ENCODE measurements at regions not wholly inside any gene's neighbourhood (a gene's known extent, or its start where the extent isn't known, plus 50 kb on each side); places are given as distances from the start of the nearest gene placed in this dataset.

DNA sequence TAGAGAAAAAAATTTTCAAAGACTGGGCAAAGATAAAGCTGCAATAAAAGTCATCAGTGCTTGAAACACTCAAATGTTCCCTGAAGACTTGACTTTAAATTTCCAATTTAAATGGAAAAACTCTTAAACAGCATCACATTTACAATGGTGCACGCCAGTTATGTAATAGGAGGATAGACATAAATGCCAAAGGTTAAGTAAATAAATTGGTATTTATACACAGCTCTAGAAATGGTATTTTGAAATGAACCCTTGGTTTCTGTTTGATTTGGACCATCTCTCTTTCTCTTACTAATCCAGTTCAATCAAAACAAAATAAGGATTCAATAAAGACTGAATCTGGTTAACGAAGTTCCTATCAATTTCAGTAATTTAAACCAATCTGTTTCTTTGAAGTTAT, 272.6 kb downstream of the GPM6A start:
- Histone ChIP-seq H3K36me3 (ENCODE audit: insufficient read depth, low read length, poor library complexity, severe bottlenecking) (no peaks in the 10 kb centered on the region), H3K9me3 (ENCODE audit: low read depth, low read length, poor library complexity, severe bottlenecking) (no peaks in the 10 kb centered on the region), H3K4me1 (ENCODE audit: insufficient read depth, low read length, poor library complexity, severe bottlenecking) (peaks cover 5% of the 10 kb centered on the region), H3K27ac (ENCODE audit: low read depth, low read length, poor library complexity, severe bottlenecking) (no peak overlapping the region), H3K27me3 (replicated peaks; ENCODE audit: insufficient read depth, low read depth, low read length, poor library complexity) (no peaks in the 10 kb centered on the region), H3K4me3 (ENCODE audit: low read depth, low read length, poor library complexity, severe bottlenecking) (no peak overlapping the region)
- no peak for DNase-seq (ENCODE audit: low spot score)
- ChIA-PET POLR2A (ENCODE audit: low non-redundant PET) (no interaction called here), CTCF (no interaction called here)
- BruUV-seq (replicated peaks) = no TSS peak
- intact Hi-C loops (cut with micrococcal nuclease; ENCODE audit: unreplicated experiment) = loop anchor here (5.0 to 10.0 kb wide), 5 partner anchors 255 to 1172 kb away; no protein-coding TSS in a partner anchor
- TF ChIP-seq, protein P1, sequence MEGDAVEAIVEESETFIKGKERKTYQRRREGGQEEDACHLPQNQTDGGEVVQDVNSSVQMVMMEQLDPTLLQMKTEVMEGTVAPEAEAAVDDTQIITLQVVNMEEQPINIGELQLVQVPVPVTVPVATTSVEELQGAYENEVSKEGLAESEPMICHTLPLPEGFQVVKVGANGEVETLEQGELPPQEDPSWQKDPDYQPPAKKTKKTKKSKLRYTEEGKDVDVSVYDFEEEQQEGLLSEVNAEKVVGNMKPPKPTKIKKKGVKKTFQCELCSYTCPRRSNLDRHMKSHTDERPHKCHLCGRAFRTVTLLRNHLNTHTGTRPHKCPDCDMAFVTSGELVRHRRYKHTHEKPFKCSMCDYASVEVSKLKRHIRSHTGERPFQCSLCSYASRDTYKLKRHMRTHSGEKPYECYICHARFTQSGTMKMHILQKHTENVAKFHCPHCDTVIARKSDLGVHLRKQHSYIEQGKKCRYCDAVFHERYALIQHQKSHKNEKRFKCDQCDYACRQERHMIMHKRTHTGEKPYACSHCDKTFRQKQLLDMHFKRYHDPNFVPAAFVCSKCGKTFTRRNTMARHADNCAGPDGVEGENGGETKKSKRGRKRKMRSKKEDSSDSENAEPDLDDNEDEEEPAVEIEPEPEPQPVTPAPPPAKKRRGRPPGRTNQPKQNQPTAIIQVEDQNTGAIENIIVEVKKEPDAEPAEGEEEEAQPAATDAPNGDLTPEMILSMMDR (conservative IDR thresholded peaks at IDR 0.05; ENCODE audit: low read depth, low read length) = no peak
- no peak for TF ChIP-seq EZH2 (IDR thresholded peaks at IDR 0.05; ENCODE audit: borderline replicate concordance, low read depth, low read length, poor library complexity, severe bottlenecking)

DNA sequence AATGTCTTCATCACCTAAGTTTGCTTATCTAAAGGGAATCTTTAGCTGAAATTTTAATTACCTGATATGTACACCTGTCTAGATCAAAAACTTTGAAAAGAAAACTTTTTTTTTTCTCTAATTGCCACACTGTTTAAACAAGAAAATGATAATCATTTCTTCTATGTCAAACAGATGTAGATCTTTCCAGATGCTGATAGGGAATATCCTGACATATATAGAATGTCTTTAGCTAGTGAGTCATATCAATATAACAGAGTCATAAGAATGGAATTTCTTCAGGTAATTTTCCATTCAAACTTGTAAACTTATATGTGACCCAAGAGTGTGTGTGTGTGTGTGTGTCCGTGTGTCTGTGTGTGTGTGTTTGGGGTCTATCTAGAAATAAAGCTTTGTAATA, 271.9 kb downstream of the GPM6A start:
- no peaks in the 10 kb centered on the region for H3K9me3 ChIP-seq (ENCODE audit: low read depth, low read length, poor library complexity, severe bottlenecking)
- CTCF ChIA-PET = no interaction called here
- DNase-seq (ENCODE audit: low spot score) = no peak
- H3K27ac ChIP-seq (ENCODE audit: low read depth, low read length, poor library complexity, severe bottlenecking) = no peak overlapping the region
- TF ChIP-seq, protein P1 (conservative IDR thresholded peaks at IDR 0.05; ENCODE audit: low read depth, low read length) = no peak
- TF ChIP-seq EZH2 (IDR thresholded peaks at IDR 0.05; ENCODE audit: borderline replicate concordance, low read depth, low read length, poor library complexity, severe bottlenecking) = no peak
- peaks cover 5% of the 10 kb centered on the region for H3K4me1 ChIP-seq (ENCODE audit: insufficient read depth, low read length, poor library complexity, severe bottlenecking)
- H3K27me3 ChIP-seq (replicated peaks; ENCODE audit: insufficient read depth, low read depth, low read length, poor library complexity) = no peaks in the 10 kb centered on the region
- no TSS peak for BruUV-seq (replicated peaks)
- no peaks in the 10 kb centered on the region for H3K36me3 ChIP-seq (ENCODE audit: insufficient read depth, low read length, poor library complexity, severe bottlenecking)
- POLR2A ChIA-PET (ENCODE audit: low non-redundant PET) = no interaction called here
- intact Hi-C loops (cut with micrococcal nuclease; ENCODE audit: unreplicated experiment) = no loop called here
- H3K4me3 ChIP-seq (ENCODE audit: low read depth, low read length, poor library complexity, severe bottlenecking) = no peak overlapping the region

DNA sequence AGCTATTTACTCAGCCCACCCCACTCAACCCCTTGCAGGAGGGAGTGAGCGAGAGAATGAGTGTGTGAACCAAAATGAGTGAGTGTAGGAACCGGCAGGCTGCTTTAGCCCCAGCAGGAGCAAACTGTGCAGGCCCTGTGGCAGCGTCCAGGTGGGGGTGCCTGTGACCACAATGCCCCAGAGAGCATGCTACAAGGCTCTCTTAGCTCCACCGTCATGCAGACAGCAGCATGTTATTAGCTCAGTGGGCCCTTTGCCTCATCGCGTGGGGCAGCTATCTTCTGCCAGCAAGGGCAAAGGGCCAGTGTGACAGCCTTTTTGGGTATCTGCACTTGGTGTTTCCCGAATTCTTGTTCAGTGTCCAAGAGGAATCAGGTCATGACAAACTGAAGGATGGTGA, 271.3 kb downstream of the GPM6A start:
- H3K4me1 ChIP-seq (ENCODE audit: insufficient read depth, low read length, poor library complexity, severe bottlenecking) = peaks cover 5% of the 10 kb centered on the region
- intact Hi-C loops (cut with micrococcal nuclease; ENCODE audit: unreplicated experiment) = no loop called here
- DNase-seq (ENCODE audit: low spot score) = no peak
- TF ChIP-seq, protein P1 (conservative IDR thresholded peaks at IDR 0.05; ENCODE audit: low read depth, low read length) = no peak
- TF ChIP-seq EZH2 (IDR thresholded peaks at IDR 0.05; ENCODE audit: borderline replicate concordance, low read depth, low read length, poor library complexity, severe bottlenecking) = no peak
- BruUV-seq (replicated peaks) = no TSS peak
- CTCF ChIA-PET = no interaction called here
- POLR2A ChIA-PET (ENCODE audit: low non-redundant PET) = no interaction called here
- H3K27ac ChIP-seq (ENCODE audit: low read depth, low read length, poor library complexity, severe bottlenecking) = no peak overlapping the region
- H3K27me3 ChIP-seq (replicated peaks; ENCODE audit: insufficient read depth, low read depth, low read length, poor library complexity) = no peaks in the 10 kb centered on the region
- H3K4me3 ChIP-seq (ENCODE audit: low read depth, low read length, poor library complexity, severe bottlenecking) = no peak overlapping the region
- no peaks in the 10 kb centered on the region for H3K36me3 ChIP-seq (ENCODE audit: insufficient read depth, low read length, poor library complexity, severe bottlenecking)
- H3K9me3 ChIP-seq (ENCODE audit: low read depth, low read length, poor library complexity, severe bottlenecking) = no peaks in the 10 kb centered on the region
